Kasumi-1 (cell line): ENCODE measurements at regions not wholly inside any gene's neighbourhood (a gene's known extent, or its start where the extent isn't known, plus 50 kb on each side); places are given as distances from the start of the nearest gene placed in this dataset.
"Not testable (repeated sequence)": the region's sequence is repeated elsewhere in the genome, so short reads cannot be mapped to it uniquely, and the experiment has no call there.

ENCODE experiments used
- DNase-seq, 2 experiments: peaks; one replicate each; lab custom pipeline; 2025; lab: John Stamatoyannopoulos, UW

- no peak for DNase-seq
These were observed 166.4 kb upstream of the SLC27A6 start for GRCh38 chr5:128798871-128799270.

GRCh38 chr5:128799945-128800344 is 165.3 kb upstream of the SLC27A6 start:
- DNase-seq, result no peak

- DNase-seq, result no peak
These were observed 164.9 kb upstream of the SLC27A6 start for GRCh38 chr5:128800377-128800776.

GRCh38 chr5:128813317-128814070 is 151.8 kb upstream of the SLC27A6 start:
- no peak for DNase-seq

- DNase-seq, result no peak
These were observed 150.1 kb upstream of the SLC27A6 start for GRCh38 chr5:128815201-128815600.

GRCh38 chr5:128825826-128826225 is 139.5 kb upstream of the SLC27A6 start:
- DNase-seq, result no peak

- no peak for DNase-seq
These were observed 139.0 kb upstream of the SLC27A6 start for GRCh38 chr5:128826275-128826674.

GRCh38 chr5:128836571-128836970 is 128.7 kb upstream of the SLC27A6 start:
- no peak for DNase-seq

GRCh38 chr5:128838623-128839022 is 126.7 kb upstream of the SLC27A6 start:
- DNase-seq, result no peak

- DNase-seq, result no peak
These were observed 123.0 kb upstream of the SLC27A6 start for GRCh38 chr5:128842241-128842640.

- peak; percentile 60 to 69 for DNase-seq
These were observed 120.8 kb upstream of the SLC27A6 start for GRCh38 chr5:128844354-128844923.

- no peak for DNase-seq
These were observed 115.2 kb upstream of the SLC27A6 start for GRCh38 chr5:128850049-128850448.

GRCh38 chr5:128854931-128855330 is 110.4 kb upstream of the SLC27A6 start:
- DNase-seq, result no peak

- DNase-seq, result no peak
These were observed 108.1 kb upstream of the SLC27A6 start for GRCh38 chr5:128857076-128857677.

GRCh38 chr5:128858995-128859394 is 106.3 kb upstream of the SLC27A6 start:
- no peak for DNase-seq

GRCh38 chr5:128861155-128861554 is 104.1 kb upstream of the SLC27A6 start:
- not testable (repeated sequence) for DNase-seq

GRCh38 chr5:128869970-128870369 is 95.3 kb upstream of the SLC27A6 start:
- no peak for DNase-seq

GRCh38 chr5:128870373-128870772 is 94.9 kb upstream of the SLC27A6 start:
- no peak for DNase-seq

- no peak for DNase-seq
These were observed 94.4 kb upstream of the SLC27A6 start for GRCh38 chr5:128870923-128871322.

GRCh38 chr5:128876569-128877382 is 88.5 kb upstream of the SLC27A6 start:
- DNase-seq, result no peak

GRCh38 chr5:128877476-128877875 is 87.8 kb upstream of the SLC27A6 start:
- no peak for DNase-seq

GRCh38 chr5:128881502-128882018 is 83.7 kb upstream of the SLC27A6 start:
- DNase-seq, result no peak
